ENCODE measurements at regions not wholly inside any gene's neighbourhood (a gene's known extent, or its start where the extent isn't known, plus 50 kb on each side); places are given as distances from the start of the nearest gene placed in this dataset.

DNA sequence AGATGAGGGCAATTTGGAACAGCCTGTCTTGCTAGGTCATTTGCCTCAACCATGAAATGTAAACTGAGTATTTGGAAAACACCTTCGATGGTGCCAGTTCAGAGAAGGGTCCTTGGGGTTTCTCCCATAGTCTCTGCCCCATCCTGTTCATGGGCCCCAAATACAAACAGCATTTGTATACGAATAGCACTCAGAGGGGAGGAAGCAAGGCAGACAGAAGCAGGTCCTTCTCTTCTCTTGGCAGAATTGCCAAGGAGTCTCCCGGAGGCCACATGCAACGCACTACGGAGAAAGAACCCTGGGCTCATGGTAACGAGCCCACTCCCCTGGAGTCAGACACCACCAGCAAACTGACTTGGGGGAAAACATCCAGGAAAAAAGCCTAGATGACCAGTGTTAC is 162.1 kb downstream of the RAB11FIP2 start:
- TF ChIP-seq CTCF (IDR thresholded peaks at IDR 0.05) (no peak), POLR2A (IDR thresholded peaks at IDR 0.05) (no peak)
